Lung (tissue), 11 donors: ENCODE measurements at regions not wholly inside any gene's neighbourhood (a gene's known extent, or its start where the extent isn't known, plus 50 kb on each side); places are given as distances from the start of the nearest gene placed in this dataset.

Experiments used
- ATAC-seq: fragments of 200-7000 bp; cut with Tn5 transposase; one replicate; pipeline ENCODE4 v1.9.1; 2020; ENCODE audit warnings: moderate number of reproducible peaks; ENCODE audit not compliant: insufficient read depth, low FRiP score
- DNase-seq, 3 donors: peaks; one replicate each; pipeline ENCODE4 v3.0.0-alpha.2; 2013 to 2017
- H3K27ac ChIP-seq, 2 donors: one replicate each; pipeline ENCODE4 v1.5.1; 2013; ENCODE audit warnings: mild to moderate bottlenecking in 2 of 2, moderate library complexity in 2 of 2, control low read depth in 1 of 2, inconsistent platforms in 1 of 2, low read depth in 1 of 2, low read length in 1 of 2
- H3K27me3 ChIP-seq, 3 donors: one replicate each; pipeline ENCODE4 v1.5.1; 2013; ENCODE audit warnings: low read length in 2 of 3; ENCODE audit not compliant: control insufficient read depth in 3 of 3, insufficient read depth in 3 of 3
- H3K36me3 ChIP-seq, 4 donors: one replicate each; pipeline ENCODE4 v1.5.1; 2013; ENCODE audit warnings: low read length in 4 of 4, mild to moderate bottlenecking in 1 of 4, moderate library complexity in 1 of 4; ENCODE audit not compliant: control insufficient read depth in 4 of 4, insufficient read depth in 4 of 4
- H3K4me1 ChIP-seq, 5 donors: one replicate each; pipeline ENCODE4 v1.5.1; 2013; ENCODE audit warnings: low read length in 5 of 5, mild to moderate bottlenecking in 2 of 5, moderate library complexity in 1 of 5; ENCODE audit not compliant: control insufficient read depth in 5 of 5, insufficient read depth in 5 of 5
- H3K4me3 ChIP-seq: one replicate; pipeline ENCODE4 v1.5.1; 2013; ENCODE audit warnings: mild to moderate bottlenecking, control low read depth, moderate library complexity
- H3K9ac ChIP-seq, 2 donors: one replicate each; pipeline ENCODE4 v1.5.1; 2013; ENCODE audit warnings: low read length in 2 of 2, control low read depth in 1 of 2; ENCODE audit not compliant: insufficient read depth in 1 of 2
- H3K9me3 ChIP-seq, 4 donors: one replicate each; pipeline ENCODE4 v1.5.1; 2013; ENCODE audit warnings: low read length in 3 of 4, mild to moderate bottlenecking in 1 of 4, moderate library complexity in 1 of 4; ENCODE audit not compliant: control insufficient read depth in 4 of 4, insufficient read depth in 3 of 4
- WGBS, 2 donors: extraction: QIAGEN DNeasy Blood & Tissue Kit; methylation state at CpG; one replicate each; pipeline ENCODE4 v1.1.7; 2013; 5-methylcytosine and 5-hydroxymethylcytosine counted together
- TF ChIP-seq, protein P1 (sequence below): IDR thresholded peaks from 2 replicates; pipeline ENCODE4 v1.5.1; 2012; ENCODE audit warnings: mild to moderate bottlenecking; ENCODE audit errors: control extremely low read depth, extremely low read depth
- donor health status: control.
- donor health status: control.
- donor health status: Bipolar disorder and iron deficiency.
- donor health status: healthy.
- donor health status: DM: yes; HTN: yes; CAD: no.

DNA sequence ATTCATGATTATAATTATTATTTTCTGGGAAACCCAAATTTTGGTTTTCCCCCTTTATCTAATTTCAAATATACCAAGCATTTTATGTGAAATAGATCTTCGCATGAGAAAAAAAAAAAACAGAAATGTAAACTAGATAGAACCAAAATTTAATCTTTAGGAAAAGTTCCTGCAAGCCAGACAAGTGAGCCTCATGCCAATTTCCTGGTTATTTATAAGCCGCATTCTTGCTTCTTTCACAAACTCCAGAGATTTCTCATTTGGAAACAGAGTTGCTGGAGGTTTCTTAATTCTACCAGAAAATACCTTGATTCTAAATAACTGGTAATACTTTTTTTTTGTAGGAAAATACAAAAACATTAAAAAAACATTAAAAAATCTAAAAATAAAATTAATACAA lies 690.4 kb upstream of the IGFBP3 start:
- H3K27ac ChIP-seq = no peak overlapping the region
- 67 to 77% methylated on average over 2 of the region's 2 CpGs for WGBS, 2 donors
- H3K4me1 ChIP-seq = peaks cover 0 to 22% (median 1%) of the 10 kb centered on the region in 5 donors
- H3K36me3 ChIP-seq = no peaks in the 10 kb centered on the region
- peak in 1 of 3 donors; percentile 54 for DNase-seq
- peaks cover 0 to 2% (median 0%) of the 10 kb centered on the region in 4 donors for H3K9me3 ChIP-seq
- H3K9ac ChIP-seq = no peak overlapping the region
- ATAC-seq = no peak
- no peaks in the 10 kb centered on the region for H3K27me3 ChIP-seq
- TF ChIP-seq, protein P1, sequence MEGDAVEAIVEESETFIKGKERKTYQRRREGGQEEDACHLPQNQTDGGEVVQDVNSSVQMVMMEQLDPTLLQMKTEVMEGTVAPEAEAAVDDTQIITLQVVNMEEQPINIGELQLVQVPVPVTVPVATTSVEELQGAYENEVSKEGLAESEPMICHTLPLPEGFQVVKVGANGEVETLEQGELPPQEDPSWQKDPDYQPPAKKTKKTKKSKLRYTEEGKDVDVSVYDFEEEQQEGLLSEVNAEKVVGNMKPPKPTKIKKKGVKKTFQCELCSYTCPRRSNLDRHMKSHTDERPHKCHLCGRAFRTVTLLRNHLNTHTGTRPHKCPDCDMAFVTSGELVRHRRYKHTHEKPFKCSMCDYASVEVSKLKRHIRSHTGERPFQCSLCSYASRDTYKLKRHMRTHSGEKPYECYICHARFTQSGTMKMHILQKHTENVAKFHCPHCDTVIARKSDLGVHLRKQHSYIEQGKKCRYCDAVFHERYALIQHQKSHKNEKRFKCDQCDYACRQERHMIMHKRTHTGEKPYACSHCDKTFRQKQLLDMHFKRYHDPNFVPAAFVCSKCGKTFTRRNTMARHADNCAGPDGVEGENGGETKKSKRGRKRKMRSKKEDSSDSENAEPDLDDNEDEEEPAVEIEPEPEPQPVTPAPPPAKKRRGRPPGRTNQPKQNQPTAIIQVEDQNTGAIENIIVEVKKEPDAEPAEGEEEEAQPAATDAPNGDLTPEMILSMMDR = no peak
- H3K4me3 ChIP-seq = no peak overlapping the region

DNA sequence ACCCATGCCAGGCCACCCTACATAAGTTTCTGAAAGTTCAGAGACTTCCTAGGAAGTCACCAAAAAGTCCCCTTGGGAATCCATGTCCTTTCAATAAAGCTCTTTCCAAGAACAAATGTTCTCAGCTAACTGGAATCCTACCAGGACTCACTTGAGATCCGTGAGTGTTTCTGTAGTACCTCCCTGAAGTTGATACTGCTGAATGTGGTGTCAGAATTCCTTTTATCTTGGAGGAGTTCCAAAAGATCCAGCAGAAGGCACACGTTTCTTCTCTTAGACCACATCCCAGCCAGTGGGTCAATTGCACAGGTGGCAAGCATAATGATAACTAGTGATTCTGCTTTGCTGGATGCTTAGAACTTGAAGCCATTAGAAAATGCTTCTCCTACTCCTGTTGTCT lies 689.7 kb upstream of the IGFBP3 start:
- H3K27me3 ChIP-seq = no peaks in the 10 kb centered on the region
- H3K27ac ChIP-seq = no peak overlapping the region
- no peaks in the 10 kb centered on the region for H3K36me3 ChIP-seq
- peaks cover 0 to 24% (median 1%) of the 10 kb centered on the region in 5 donors for H3K4me1 ChIP-seq
- ATAC-seq = peak; percentile 53
- H3K9ac ChIP-seq = no peak overlapping the region
- 30 to 51% methylated on average over 2 of the region's 2 CpGs for WGBS, 2 donors
- no peak overlapping the region for H3K4me3 ChIP-seq
- TF ChIP-seq, protein P1 = no peak
- DNase-seq = peak in 1 of 3 donors; percentile 42
- H3K9me3 ChIP-seq = peaks cover 0 to 2% (median 0%) of the 10 kb centered on the region in 4 donors

DNA sequence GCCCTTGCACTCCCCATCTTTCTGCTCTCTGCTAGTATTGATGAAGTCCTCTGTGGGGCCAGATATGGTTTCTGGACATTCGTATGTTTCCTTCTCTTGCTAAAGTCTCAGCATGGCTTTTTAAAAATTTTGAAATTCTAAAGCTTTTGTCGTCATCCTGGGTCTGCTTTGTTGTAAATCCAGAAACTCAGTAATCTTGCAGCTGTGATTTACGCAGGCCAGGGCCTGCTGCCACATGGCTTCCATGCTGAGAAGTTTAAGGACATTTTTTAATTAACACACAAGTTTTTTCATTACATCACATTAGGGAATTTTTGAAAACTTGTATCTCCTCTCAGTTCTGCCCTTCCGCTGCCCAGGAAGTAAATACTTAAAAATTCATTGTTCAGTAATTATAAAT lies 686.1 kb upstream of the IGFBP3 start:
- Histone ChIP-seq H3K4me1 (peaks cover 14 to 40% (median 15%) of the 10 kb centered on the region in 5 donors), H3K9me3 (no peaks in the 10 kb centered on the region), H3K9ac (no peak overlapping the region), H3K4me3 (no peak overlapping the region), H3K36me3 (no peaks in the 10 kb centered on the region), H3K27me3 (no peaks in the 10 kb centered on the region), H3K27ac (no peak overlapping the region)
- TF ChIP-seq, protein P1 = no peak
- WGBS, 2 donors = 77 to 86% methylated on average over 4 of the region's 4 CpGs
- DNase-seq (peak in 2 of 3 donors; percentile 56 to 72), ATAC-seq (no peak)

DNA sequence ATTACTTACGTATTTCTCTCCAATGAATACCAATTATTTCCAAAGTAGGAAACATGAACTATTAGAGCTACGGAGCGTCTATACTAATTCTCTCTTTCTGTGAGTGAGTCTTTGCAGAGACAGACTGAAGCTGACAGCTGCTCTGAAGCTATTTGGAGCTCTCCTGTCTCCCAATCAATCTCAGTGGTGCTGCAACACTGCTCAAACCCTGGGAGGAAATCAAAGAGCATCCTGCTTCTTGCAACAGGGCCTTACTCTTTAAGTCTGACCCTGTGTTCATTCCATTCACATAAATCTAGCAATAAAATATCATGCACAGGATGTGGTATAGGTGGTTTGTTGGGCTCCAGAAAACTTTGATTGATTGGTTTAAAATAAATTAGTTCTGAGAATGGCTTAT lies 685.7 kb upstream of the IGFBP3 start:
- TF ChIP-seq, protein P1 = no peak
- no peak overlapping the region for H3K9ac ChIP-seq
- H3K27ac ChIP-seq = no peak overlapping the region
- H3K27me3 ChIP-seq = no peaks in the 10 kb centered on the region
- H3K4me3 ChIP-seq = no peak overlapping the region
- peaks cover 14 to 36% (median 15%) of the 10 kb centered on the region in 5 donors for H3K4me1 ChIP-seq
- no peaks in the 10 kb centered on the region for H3K9me3 ChIP-seq
- ATAC-seq (no peak), DNase-seq (peak in 2 of 3 donors; percentile 49 to 81)
- 85 to 90% methylated on average over 3 of the region's 3 CpGs for WGBS, 2 donors
- H3K36me3 ChIP-seq = no peaks in the 10 kb centered on the region
